ENCODE measurements at regions not wholly inside any gene's neighbourhood (a gene's known extent, or its start where the extent isn't known, plus 50 kb on each side); places are given as distances from the start of the nearest gene placed in this dataset.

DNA sequence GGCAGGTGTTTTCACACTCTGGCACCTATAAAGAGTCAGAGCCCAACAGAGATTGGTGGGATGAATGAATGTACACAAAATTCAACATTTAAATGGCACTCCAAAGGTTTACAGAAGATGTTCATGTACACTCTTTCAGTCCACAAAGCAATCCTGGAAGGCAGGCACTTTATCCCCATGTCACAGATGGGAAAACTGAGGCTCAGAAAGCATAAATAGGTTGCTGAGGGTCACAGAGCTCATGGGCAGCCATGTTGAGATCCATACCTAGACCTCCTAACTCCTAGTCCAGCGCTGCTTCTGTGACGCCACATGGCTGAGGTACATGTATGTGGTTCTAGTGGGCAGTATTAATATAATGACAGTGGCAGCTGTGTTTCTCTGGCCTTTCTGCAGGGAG is 157.7 kb upstream of the LHX1 start:
- H3F3A ChIP-seq (replicated peaks; ENCODE audit: low read depth): no peaks in the 10 kb centered on the region
- H3K4me3 Mint-ChIP-seq: no peak overlapping the region
- no peaks in the 10 kb centered on the region for H3K9me3 Mint-ChIP-seq
- no peaks in the 10 kb centered on the region for H3K36me3 ChIP-seq (ENCODE audit: insufficient read depth)
- no peak for ATAC-seq
- no peak overlapping the region for H3K4me3 ChIP-seq
- H3K9me2 ChIP-seq (ENCODE audit: insufficient read depth): no peaks in the 10 kb centered on the region
- no peak overlapping the region for H3K27ac ChIP-seq (ENCODE audit: low read depth)
- H3K4me2 ChIP-seq: no peak overlapping the region
- H3K79me2 ChIP-seq (replicated peaks; ENCODE audit: insufficient read depth): no peaks in the 10 kb centered on the region
- peaks cover 20% of the 10 kb centered on the region for H3K4me1 Mint-ChIP-seq
- H3K27me3 ChIP-seq (ENCODE audit: insufficient read depth): no peaks in the 10 kb centered on the region
- no peak overlapping the region for H3K27ac Mint-ChIP-seq
- peaks cover 9% of the 10 kb centered on the region for H3K27me3 Mint-ChIP-seq (ENCODE audit: insufficient read depth, low read depth, poor library complexity)
- no peak for DNase-seq (ENCODE audit: low spot score)
- TF ChIP-seq CREB1 (CRISPR knock-in tag; IDR thresholded peaks at IDR 0.05; ENCODE audit: low read depth) (no peak), ZNF331 (CRISPR knock-in tag; IDR thresholded peaks at IDR 0.05; ENCODE audit: low read depth) (no peak), STAT1 (IDR thresholded peaks at IDR 0.05; ENCODE audit: unreplicated experiment) (no peak), EZH2phosphoT487 (IDR thresholded peaks at IDR 0.05; ENCODE audit: unreplicated experiment) (no peak), NANOG (IDR thresholded peaks at IDR 0.05; ENCODE audit: borderline replicate concordance) (no peak), EZH2 (IDR thresholded peaks at IDR 0.05; ENCODE audit: low read depth, unreplicated experiment) (no peak), ZNF114 (CRISPR knock-in tag; IDR thresholded peaks at IDR 0.05) (no peak), JUNB (IDR thresholded peaks at IDR 0.05; ENCODE audit: unreplicated experiment) (no peak), POLR2AphosphoS5 (IDR thresholded peaks at IDR 0.05; ENCODE audit: low read depth) (no peak)
- TF ChIP-seq, protein P1, sequence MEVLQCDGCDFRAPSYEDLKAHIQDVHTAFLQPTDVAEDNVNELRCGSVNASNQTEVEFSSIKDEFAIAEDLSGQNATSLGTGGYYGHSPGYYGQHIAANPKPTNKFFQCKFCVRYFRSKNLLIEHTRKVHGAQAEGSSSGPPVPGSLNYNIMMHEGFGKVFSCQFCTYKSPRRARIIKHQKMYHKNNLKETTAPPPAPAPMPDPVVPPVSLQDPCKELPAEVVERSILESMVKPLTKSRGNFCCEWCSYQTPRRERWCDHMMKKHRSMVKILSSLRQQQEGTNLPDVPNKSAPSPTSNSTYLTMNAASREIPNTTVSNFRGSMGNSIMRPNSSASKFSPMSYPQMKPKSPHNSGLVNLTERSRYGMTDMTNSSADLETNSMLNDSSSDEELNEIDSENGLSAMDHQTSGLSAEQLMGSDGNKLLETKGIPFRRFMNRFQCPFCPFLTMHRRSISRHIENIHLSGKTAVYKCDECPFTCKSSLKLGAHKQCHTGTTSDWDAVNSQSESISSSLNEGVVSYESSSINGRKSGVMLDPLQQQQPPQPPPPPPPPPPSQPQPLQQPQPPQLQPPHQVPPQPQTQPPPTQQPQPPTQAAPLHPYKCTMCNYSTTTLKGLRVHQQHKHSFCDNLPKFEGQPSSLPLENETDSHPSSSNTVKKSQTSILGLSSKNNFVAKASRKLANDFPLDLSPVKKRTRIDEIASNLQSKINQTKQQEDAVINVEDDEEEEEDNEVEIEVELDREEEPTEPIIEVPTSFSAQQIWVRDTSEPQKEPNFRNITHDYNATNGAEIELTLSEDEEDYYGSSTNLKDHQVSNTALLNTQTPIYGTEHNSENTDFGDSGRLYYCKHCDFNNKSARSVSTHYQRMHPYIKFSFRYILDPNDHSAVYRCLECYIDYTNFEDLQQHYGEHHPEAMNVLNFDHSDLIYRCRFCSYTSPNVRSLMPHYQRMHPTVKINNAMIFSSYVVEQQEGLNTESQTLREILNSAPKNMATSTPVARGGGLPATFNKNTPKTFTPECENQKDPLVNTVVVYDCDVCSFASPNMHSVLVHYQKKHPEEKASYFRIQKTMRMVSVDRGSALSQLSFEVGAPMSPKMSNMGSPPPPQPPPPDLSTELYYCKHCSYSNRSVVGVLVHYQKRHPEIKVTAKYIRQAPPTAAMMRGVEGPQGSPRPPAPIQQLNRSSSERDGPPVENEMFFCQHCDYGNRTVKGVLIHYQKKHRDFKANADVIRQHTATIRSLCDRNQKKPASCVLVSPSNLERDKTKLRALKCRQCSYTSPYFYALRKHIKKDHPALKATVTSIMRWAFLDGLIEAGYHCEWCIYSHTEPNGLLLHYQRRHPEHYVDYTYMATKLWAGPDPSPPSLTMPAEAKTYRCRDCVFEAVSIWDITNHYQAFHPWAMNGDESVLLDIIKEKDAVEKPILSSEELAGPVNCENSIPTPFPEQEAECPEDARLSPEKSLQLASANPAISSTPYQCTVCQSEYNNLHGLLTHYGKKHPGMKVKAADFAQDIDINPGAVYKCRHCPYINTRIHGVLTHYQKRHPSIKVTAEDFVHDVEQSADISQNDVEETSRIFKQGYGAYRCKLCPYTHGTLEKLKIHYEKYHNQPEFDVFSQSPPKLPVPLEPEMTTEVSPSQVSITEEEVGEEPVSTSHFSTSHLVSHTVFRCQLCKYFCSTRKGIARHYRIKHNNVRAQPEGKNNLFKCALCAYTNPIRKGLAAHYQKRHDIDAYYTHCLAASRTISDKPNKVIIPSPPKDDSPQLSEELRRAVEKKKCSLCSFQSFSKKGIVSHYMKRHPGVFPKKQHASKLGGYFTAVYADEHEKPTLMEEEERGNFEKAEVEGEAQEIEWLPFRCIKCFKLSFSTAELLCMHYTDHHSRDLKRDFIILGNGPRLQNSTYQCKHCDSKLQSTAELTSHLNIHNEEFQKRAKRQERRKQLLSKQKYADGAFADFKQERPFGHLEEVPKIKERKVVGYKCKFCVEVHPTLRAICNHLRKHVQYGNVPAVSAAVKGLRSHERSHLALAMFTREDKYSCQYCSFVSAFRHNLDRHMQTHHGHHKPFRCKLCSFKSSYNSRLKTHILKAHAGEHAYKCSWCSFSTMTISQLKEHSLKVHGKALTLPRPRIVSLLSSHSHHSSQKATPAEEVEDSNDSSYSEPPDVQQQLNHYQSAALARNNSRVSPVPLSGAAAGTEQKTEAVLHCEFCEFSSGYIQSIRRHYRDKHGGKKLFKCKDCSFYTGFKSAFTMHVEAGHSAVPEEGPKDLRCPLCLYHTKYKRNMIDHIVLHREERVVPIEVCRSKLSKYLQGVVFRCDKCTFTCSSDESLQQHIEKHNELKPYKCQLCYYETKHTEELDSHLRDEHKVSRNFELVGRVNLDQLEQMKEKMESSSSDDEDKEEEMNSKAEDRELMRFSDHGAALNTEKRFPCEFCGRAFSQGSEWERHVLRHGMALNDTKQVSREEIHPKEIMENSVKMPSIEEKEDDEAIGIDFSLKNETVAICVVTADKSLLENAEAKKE (CRISPR knock-in tag; IDR thresholded peaks at IDR 0.05): no peak
- TF ChIP-seq, protein P2, sequence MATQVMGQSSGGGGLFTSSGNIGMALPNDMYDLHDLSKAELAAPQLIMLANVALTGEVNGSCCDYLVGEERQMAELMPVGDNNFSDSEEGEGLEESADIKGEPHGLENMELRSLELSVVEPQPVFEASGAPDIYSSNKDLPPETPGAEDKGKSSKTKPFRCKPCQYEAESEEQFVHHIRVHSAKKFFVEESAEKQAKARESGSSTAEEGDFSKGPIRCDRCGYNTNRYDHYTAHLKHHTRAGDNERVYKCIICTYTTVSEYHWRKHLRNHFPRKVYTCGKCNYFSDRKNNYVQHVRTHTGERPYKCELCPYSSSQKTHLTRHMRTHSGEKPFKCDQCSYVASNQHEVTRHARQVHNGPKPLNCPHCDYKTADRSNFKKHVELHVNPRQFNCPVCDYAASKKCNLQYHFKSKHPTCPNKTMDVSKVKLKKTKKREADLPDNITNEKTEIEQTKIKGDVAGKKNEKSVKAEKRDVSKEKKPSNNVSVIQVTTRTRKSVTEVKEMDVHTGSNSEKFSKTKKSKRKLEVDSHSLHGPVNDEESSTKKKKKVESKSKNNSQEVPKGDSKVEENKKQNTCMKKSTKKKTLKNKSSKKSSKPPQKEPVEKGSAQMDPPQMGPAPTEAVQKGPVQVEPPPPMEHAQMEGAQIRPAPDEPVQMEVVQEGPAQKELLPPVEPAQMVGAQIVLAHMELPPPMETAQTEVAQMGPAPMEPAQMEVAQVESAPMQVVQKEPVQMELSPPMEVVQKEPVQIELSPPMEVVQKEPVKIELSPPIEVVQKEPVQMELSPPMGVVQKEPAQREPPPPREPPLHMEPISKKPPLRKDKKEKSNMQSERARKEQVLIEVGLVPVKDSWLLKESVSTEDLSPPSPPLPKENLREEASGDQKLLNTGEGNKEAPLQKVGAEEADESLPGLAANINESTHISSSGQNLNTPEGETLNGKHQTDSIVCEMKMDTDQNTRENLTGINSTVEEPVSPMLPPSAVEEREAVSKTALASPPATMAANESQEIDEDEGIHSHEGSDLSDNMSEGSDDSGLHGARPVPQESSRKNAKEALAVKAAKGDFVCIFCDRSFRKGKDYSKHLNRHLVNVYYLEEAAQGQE (IDR thresholded peaks at IDR 0.05; ENCODE audit: unreplicated experiment): no peak
- TF ChIP-seq, protein P3, sequence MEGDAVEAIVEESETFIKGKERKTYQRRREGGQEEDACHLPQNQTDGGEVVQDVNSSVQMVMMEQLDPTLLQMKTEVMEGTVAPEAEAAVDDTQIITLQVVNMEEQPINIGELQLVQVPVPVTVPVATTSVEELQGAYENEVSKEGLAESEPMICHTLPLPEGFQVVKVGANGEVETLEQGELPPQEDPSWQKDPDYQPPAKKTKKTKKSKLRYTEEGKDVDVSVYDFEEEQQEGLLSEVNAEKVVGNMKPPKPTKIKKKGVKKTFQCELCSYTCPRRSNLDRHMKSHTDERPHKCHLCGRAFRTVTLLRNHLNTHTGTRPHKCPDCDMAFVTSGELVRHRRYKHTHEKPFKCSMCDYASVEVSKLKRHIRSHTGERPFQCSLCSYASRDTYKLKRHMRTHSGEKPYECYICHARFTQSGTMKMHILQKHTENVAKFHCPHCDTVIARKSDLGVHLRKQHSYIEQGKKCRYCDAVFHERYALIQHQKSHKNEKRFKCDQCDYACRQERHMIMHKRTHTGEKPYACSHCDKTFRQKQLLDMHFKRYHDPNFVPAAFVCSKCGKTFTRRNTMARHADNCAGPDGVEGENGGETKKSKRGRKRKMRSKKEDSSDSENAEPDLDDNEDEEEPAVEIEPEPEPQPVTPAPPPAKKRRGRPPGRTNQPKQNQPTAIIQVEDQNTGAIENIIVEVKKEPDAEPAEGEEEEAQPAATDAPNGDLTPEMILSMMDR (conservative IDR thresholded peaks at IDR 0.05; ENCODE audit: low read depth in 2 of 2): no peak
- TF ChIP-seq, protein P4, sequence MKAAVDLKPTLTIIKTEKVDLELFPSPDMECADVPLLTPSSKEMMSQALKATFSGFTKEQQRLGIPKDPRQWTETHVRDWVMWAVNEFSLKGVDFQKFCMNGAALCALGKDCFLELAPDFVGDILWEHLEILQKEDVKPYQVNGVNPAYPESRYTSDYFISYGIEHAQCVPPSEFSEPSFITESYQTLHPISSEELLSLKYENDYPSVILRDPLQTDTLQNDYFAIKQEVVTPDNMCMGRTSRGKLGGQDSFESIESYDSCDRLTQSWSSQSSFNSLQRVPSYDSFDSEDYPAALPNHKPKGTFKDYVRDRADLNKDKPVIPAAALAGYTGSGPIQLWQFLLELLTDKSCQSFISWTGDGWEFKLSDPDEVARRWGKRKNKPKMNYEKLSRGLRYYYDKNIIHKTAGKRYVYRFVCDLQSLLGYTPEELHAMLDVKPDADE (IDR thresholded peaks at IDR 0.05): no peak
- H2AFZ ChIP-seq: no peak overlapping the region
- H4K20me1 ChIP-seq (replicated peaks; ENCODE audit: insufficient read depth): no peaks in the 10 kb centered on the region
- no peaks in the 10 kb centered on the region for H3K36me3 Mint-ChIP-seq (ENCODE audit: low read depth)
- peaks cover 15% of the 10 kb centered on the region for H3K4me1 ChIP-seq (ENCODE audit: insufficient read depth)

Data from GM23338 (cell line).